Mesenchymal stem cell (in vitro differentiated cells and primary cell): ENCODE measurements at regions not wholly inside any gene's neighbourhood (a gene's known extent, or its start where the extent isn't known, plus 50 kb on each side); places are given as distances from the start of the nearest gene placed in this dataset.

Experiments
- DNase-seq: peaks from one replicate; pipeline ENCODE4 v3.0.0-alpha.2; 2013
- H2AFZ ChIP-seq: one replicate; pipeline ENCODE4 v1.6.1; 2013; ENCODE audit warnings: low read depth, mild to moderate bottlenecking, control low read depth, inconsistent platforms, low read length, moderate library complexity
- H2AK5ac ChIP-seq: 2 replicates; pipeline ENCODE4 v1.6.1; 2013; ENCODE audit warnings: low read length, moderate library complexity, mild to moderate bottlenecking, inconsistent platforms; ENCODE audit not compliant: severe bottlenecking
- H2BK120ac ChIP-seq: one replicate; pipeline ENCODE4 v1.6.1; 2013; ENCODE audit warnings: low read depth, mild to moderate bottlenecking, inconsistent platforms, low read length, moderate library complexity
- H2BK12ac ChIP-seq, 2 experiments: one replicate each; pipeline ENCODE4 v1.6.1; 2013; ENCODE audit warnings: inconsistent platforms in 2 of 2, low read length in 2 of 2, mild to moderate bottlenecking in 2 of 2, moderate library complexity in 2 of 2, control low read depth in 1 of 2
- H2BK15ac ChIP-seq: one replicate; pipeline ENCODE4 v1.6.1; 2013; ENCODE audit warnings: mild to moderate bottlenecking, low read depth, inconsistent platforms; ENCODE audit not compliant: poor library complexity, severe bottlenecking
- H2BK5ac ChIP-seq: 2 replicates; pipeline ENCODE4 v1.6.1; 2013; ENCODE audit warnings: low read depth, mild to moderate bottlenecking, low read length, control low read depth, inconsistent platforms; ENCODE audit not compliant: poor library complexity, severe bottlenecking
- H3K14ac ChIP-seq, 2 experiments: one replicate each; pipeline ENCODE4 v1.6.1; 2013; ENCODE audit warnings: inconsistent platforms in 2 of 2, low read length in 2 of 2, control low read depth in 1 of 2, mild to moderate bottlenecking in 1 of 2, moderate library complexity in 1 of 2
- H3K18ac ChIP-seq, 2 experiments: one replicate each; pipeline ENCODE4 v1.6.1; 2013; ENCODE audit warnings: inconsistent platforms in 2 of 2, low read length in 2 of 2, control low read depth in 1 of 2, low read depth in 1 of 2, mild to moderate bottlenecking in 1 of 2
- H3K23ac ChIP-seq, 2 experiments: one replicate each; pipeline ENCODE4 v1.6.1; 2013; ENCODE audit warnings: inconsistent platforms in 2 of 2, low read length in 2 of 2, mild to moderate bottlenecking in 2 of 2, moderate library complexity in 2 of 2, control low read depth in 1 of 2
- H3K27ac ChIP-seq: 2 replicates; pipeline ENCODE4 v1.5.1; 2013; ENCODE audit warnings: mild to moderate bottlenecking, moderate library complexity, low read length, control low read depth, inconsistent platforms; ENCODE audit not compliant: poor library complexity, severe bottlenecking
- H3K27me3 ChIP-seq, 2 experiments: 2 replicates each; pipeline versions ENCODE4 v1.6.1 to v1.7.0; 2013; ENCODE audit warnings: low read length in 2 of 2, mild to moderate bottlenecking in 2 of 2, moderate library complexity in 2 of 2, control low read depth in 1 of 2, inconsistent platforms in 1 of 2; ENCODE audit not compliant: control insufficient read depth in 1 of 2, insufficient read depth in 1 of 2
- H3K36me3 ChIP-seq, 2 experiments: 2 replicates each; pipeline versions ENCODE4 v1.6.1 to v1.7.0; 2013; ENCODE audit warnings: low read length in 2 of 2, control low read depth in 1 of 2, inconsistent platforms in 1 of 2, low read depth in 1 of 2, mild to moderate bottlenecking in 1 of 2; ENCODE audit not compliant: insufficient read depth in 2 of 2, control insufficient read depth in 1 of 2
- H3K4ac ChIP-seq, 2 experiments: one replicate each; pipeline ENCODE4 v1.6.1; 2013; ENCODE audit warnings: inconsistent platforms in 2 of 2, low read length in 2 of 2, mild to moderate bottlenecking in 2 of 2, moderate library complexity in 2 of 2, control low read depth in 1 of 2, low read depth in 1 of 2
- H3K4me1 ChIP-seq: 2 replicates; pipeline ENCODE4 v1.6.1; 2013; ENCODE audit warnings: low read depth, low read length, control low read depth; ENCODE audit not compliant: control insufficient read depth, insufficient read depth
- H3K4me2 ChIP-seq: 2 replicates; pipeline ENCODE4 v1.6.1; 2013; ENCODE audit warnings: low read length, mild to moderate bottlenecking, inconsistent platforms; ENCODE audit not compliant: poor library complexity, severe bottlenecking
- H3K4me3 ChIP-seq, 2 experiments: 2 replicates each; pipeline versions ENCODE4 v1.5.1 to v1.7.0; 2013; ENCODE audit warnings: low read length in 2 of 2, mild to moderate bottlenecking in 2 of 2, control low read depth in 1 of 2, low read depth in 1 of 2; ENCODE audit not compliant: insufficient read depth in 1 of 2
- H3K79me1 ChIP-seq: replicated peaks from 2 replicates; pipeline ENCODE4 v1.6.1; 2013; ENCODE audit warnings: mild to moderate bottlenecking, control low read depth, low read length, inconsistent platforms; ENCODE audit not compliant: poor library complexity, severe bottlenecking
- H3K9ac ChIP-seq: 2 replicates; pipeline ENCODE4 v1.7.0; 2013; ENCODE audit warnings: mild to moderate bottlenecking, low read length, moderate library complexity
- H3K9me3 ChIP-seq: 2 replicates; pipeline ENCODE4 v1.7.0; 2013; ENCODE audit warnings: mild to moderate bottlenecking, low read length; ENCODE audit not compliant: control insufficient read depth
- H4K8ac ChIP-seq: one replicate; pipeline ENCODE4 v1.6.1; 2013; ENCODE audit warnings: inconsistent platforms, mild to moderate bottlenecking, low read length, moderate library complexity
- H4K91ac ChIP-seq: one replicate; pipeline ENCODE4 v1.6.1; 2013; ENCODE audit warnings: mild to moderate bottlenecking, low read length, inconsistent platforms
- WGBS: methylation state at CpG from one replicate; pipeline ENCODE4 v1.1.7; 2013; ENCODE audit warnings: mixed read lengths; 5-methylcytosine and 5-hydroxymethylcytosine counted together

- Histone ChIP-seq H3K23ac (no peak overlapping the region), H4K91ac (no peak overlapping the region), H3K4me3 (no peak overlapping the region), H2AK5ac (no peak overlapping the region), H3K4me1 (no peaks in the 10 kb centered on the region), H3K4ac (no peak overlapping the region), H3K27ac (no peak overlapping the region), H3K79me1 (no peaks in the 10 kb centered on the region), H3K9me3 (no peaks in the 10 kb centered on the region), H2BK15ac (no peak overlapping the region), H2BK5ac (no peak overlapping the region), H3K4me2 (no peak overlapping the region), H3K9ac (no peak overlapping the region), H2BK12ac (no peak overlapping the region), H3K18ac (no peak overlapping the region), H2BK120ac (no peak overlapping the region), H4K8ac (no peak overlapping the region), H2AFZ (no peak overlapping the region), H3K36me3 (no peaks in the 10 kb centered on the region), H3K27me3 (peaks cover 4 to 9% of the 10 kb centered on the region in 2 experiments), H3K14ac (no peak overlapping the region)
- no peak for DNase-seq
- 88% methylated on average over 4 of the region's 4 CpGs for WGBS
Observed at GRCh38 chr3:127063916-127064315, 81.0 kb downstream of the PLXNA1 start.

GRCh38 chr3:127064391-127065137, 81.6 kb downstream of the PLXNA1 start:
- Histone ChIP-seq H3K4ac (no peak overlapping the region), H2BK120ac (no peak overlapping the region), H2AFZ (no peak overlapping the region), H3K9me3 (no peaks in the 10 kb centered on the region), H3K4me1 (no peaks in the 10 kb centered on the region), H3K23ac (no peak overlapping the region), H3K36me3 (no peaks in the 10 kb centered on the region), H3K14ac (no peak overlapping the region), H2BK12ac (no peak overlapping the region), H3K27me3 (peaks cover 10 to 12% of the 10 kb centered on the region in 2 experiments), H3K4me2 (no peak overlapping the region), H3K4me3 (no peak overlapping the region), H3K79me1 (no peaks in the 10 kb centered on the region), H3K18ac (no peak overlapping the region), H2BK5ac (no peak overlapping the region), H4K91ac (peak overlapping the region; percentile 45), H2AK5ac (no peak overlapping the region), H3K27ac (no peak overlapping the region), H4K8ac (no peak overlapping the region), H3K9ac (no peak overlapping the region), H2BK15ac (no peak overlapping the region)
- DNase-seq, result peak; percentile 40
- 89% methylated on average over 16 of the region's 16 CpGs for WGBS

- H2BK120ac ChIP-seq, result no peak overlapping the region
- no peak overlapping the region for H3K27ac ChIP-seq
- no peaks in the 10 kb centered on the region for H3K4me1 ChIP-seq
- no peak overlapping the region for H3K4ac ChIP-seq
- no peak overlapping the region for H3K4me2 ChIP-seq
- H3K14ac ChIP-seq, result no peak overlapping the region
- DNase-seq, result no peak
- H2BK5ac ChIP-seq, result no peak overlapping the region
- WGBS, result 91% methylated on average over 5 of the region's 5 CpGs
- no peak overlapping the region for H3K4me3 ChIP-seq
- H3K9me3 ChIP-seq, result no peaks in the 10 kb centered on the region
- no peak overlapping the region for H4K8ac ChIP-seq
- H2BK12ac ChIP-seq, result no peak overlapping the region
- no peak overlapping the region for H2AFZ ChIP-seq
- H3K18ac ChIP-seq, result no peak overlapping the region
- no peaks in the 10 kb centered on the region for H3K79me1 ChIP-seq
- no peak overlapping the region for H3K23ac ChIP-seq
- no peak overlapping the region for H2BK15ac ChIP-seq
- peak overlapping the region; percentile 4 for H3K9ac ChIP-seq
- H4K91ac ChIP-seq, result no peak overlapping the region
- no peak overlapping the region for H2AK5ac ChIP-seq
- no peaks in the 10 kb centered on the region for H3K36me3 ChIP-seq
- peaks cover 15% of the 10 kb centered on the region in 2 experiments for H3K27me3 ChIP-seq
Observed at GRCh38 chr3:127065138-127065427, 82.2 kb downstream of the PLXNA1 start.

DNA sequence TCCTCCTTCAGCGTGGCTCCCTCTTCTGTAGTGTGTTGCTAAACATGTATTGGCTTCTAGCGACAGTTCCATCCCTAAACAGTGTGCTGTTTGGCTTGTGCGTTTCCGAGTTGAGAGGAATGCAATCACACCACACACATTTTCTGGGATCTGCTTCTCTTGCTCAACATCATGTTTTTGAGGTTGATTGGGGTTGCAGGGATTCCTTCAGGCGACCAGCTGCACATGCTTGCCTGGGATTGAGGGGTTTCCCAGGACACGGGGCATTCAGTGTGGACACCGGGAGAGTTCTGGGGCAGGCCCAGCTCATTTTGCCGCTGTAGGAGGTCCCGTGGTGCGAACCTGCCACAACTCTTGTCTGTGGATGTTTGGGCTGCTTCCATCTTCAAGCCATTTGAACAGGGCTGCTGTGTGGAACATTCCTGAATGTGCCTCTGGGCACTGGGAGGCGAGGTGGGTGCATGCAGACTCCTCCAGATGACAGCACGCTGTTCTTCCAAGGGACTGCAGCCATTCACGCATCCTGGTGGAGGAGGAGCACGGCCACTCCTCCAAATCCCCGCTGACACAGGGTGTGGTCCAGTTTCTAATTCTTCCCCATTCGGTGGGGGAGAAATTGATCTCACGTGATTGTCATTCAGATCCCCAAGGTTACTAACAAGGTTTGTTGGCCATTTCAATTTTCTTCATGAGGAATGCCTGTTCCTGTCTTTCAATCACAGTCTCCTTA, 82.8 kb downstream of the PLXNA1 start:
- no peak overlapping the region for H3K4me2 ChIP-seq
- H3K14ac ChIP-seq, result no peak overlapping the region
- no peak overlapping the region for H3K18ac ChIP-seq
- H2BK12ac ChIP-seq, result no peak overlapping the region
- no peak overlapping the region for H2AFZ ChIP-seq
- peak overlapping the region; percentile 4 for H3K9ac ChIP-seq
- WGBS, result 70% methylated on average over 17 of the region's 17 CpGs
- H2BK120ac ChIP-seq, result no peak overlapping the region
- no peak overlapping the region for H2AK5ac ChIP-seq
- no peak overlapping the region for H4K8ac ChIP-seq
- no peak overlapping the region for H2BK5ac ChIP-seq
- DNase-seq, result no peak
- H4K91ac ChIP-seq, result peak overlapping the region; percentile 14
- no peaks in the 10 kb centered on the region for H3K4me1 ChIP-seq
- no peaks in the 10 kb centered on the region for H3K79me1 ChIP-seq
- no peaks in the 10 kb centered on the region for H3K36me3 ChIP-seq
- peaks cover 22% of the 10 kb centered on the region in 2 experiments for H3K27me3 ChIP-seq
- H3K9me3 ChIP-seq, result no peaks in the 10 kb centered on the region
- H3K23ac ChIP-seq, result no peak overlapping the region
- peak overlapping the region in 1 of 2 experiments; percentile 40 for H3K4me3 ChIP-seq
- no peak overlapping the region for H3K27ac ChIP-seq
- no peak overlapping the region for H2BK15ac ChIP-seq
- no peak overlapping the region for H3K4ac ChIP-seq
